Mesendoderm (in vitro differentiated cells): ENCODE measurements at regions not wholly inside any gene's neighbourhood (a gene's known extent, or its start where the extent isn't known, plus 50 kb on each side); places are given as distances from the start of the nearest gene placed in this dataset.

Experiments used
- DNase-seq: peaks from one replicate; pipeline ENCODE4 v3.0.0; 2013
- H2AK5ac ChIP-seq: 2 replicates; pipeline ENCODE4 v1.6.1; 2013; ENCODE audit warnings: low read length, inconsistent platforms
- H2BK120ac ChIP-seq: 2 replicates; pipeline ENCODE4 v1.6.1; 2013; ENCODE audit warnings: low read depth, mild to moderate bottlenecking, low read length, moderate library complexity, mixed read lengths
- H2BK15ac ChIP-seq: replicated peaks from 2 replicates; pipeline ENCODE4 v1.6.1; 2013; ENCODE audit warnings: low read depth, mild to moderate bottlenecking, moderate library complexity
- H2BK5ac ChIP-seq: 2 replicates; pipeline ENCODE4 v1.6.1; 2013; ENCODE audit warnings: low read length, inconsistent platforms
- H3K18ac ChIP-seq: 2 replicates; pipeline ENCODE4 v1.6.1; 2013; ENCODE audit warnings: mild to moderate bottlenecking, low read length, mixed read lengths
- H3K23ac ChIP-seq: one replicate; pipeline ENCODE4 v1.6.1; 2013; ENCODE audit warnings: low read length
- H3K27ac ChIP-seq: 2 replicates; pipeline ENCODE4 v1.5.1; 2013; ENCODE audit warnings: low read depth, mild to moderate bottlenecking, inconsistent platforms, low read length, moderate library complexity
- H3K27me3 ChIP-seq: 2 replicates; pipeline ENCODE4 v1.6.1; 2013; ENCODE audit warnings: low read length, control low read depth, mild to moderate bottlenecking, inconsistent platforms; ENCODE audit not compliant: insufficient read depth, poor library complexity
- H3K36me3 ChIP-seq: 2 replicates; pipeline ENCODE4 v1.6.1; 2013; ENCODE audit warnings: low read length, inconsistent platforms; ENCODE audit not compliant: control insufficient read depth, insufficient read depth
- H3K4ac ChIP-seq: one replicate; pipeline ENCODE4 v1.6.1; 2013; ENCODE audit warnings: low read depth, mild to moderate bottlenecking, low read length, moderate library complexity
- H3K4me1 ChIP-seq: 2 replicates; pipeline ENCODE4 v1.6.1; 2013; ENCODE audit warnings: low read depth, low read length, inconsistent platforms; ENCODE audit not compliant: control insufficient read depth
- H3K4me2 ChIP-seq: 2 replicates; pipeline ENCODE4 v1.6.1; 2013; ENCODE audit warnings: low read length
- H3K4me3 ChIP-seq: 2 replicates; pipeline ENCODE4 v1.5.1; 2013; ENCODE audit warnings: mild to moderate bottlenecking, low read length
- H3K56ac ChIP-seq: one replicate; pipeline ENCODE4 v1.6.1; 2013; ENCODE audit warnings: low read length
- H3K79me1 ChIP-seq: 2 replicates; pipeline ENCODE4 v1.6.1; 2013; ENCODE audit warnings: low read length, inconsistent platforms
- H3K79me2 ChIP-seq: 2 replicates; pipeline ENCODE4 v1.6.1; 2013; ENCODE audit warnings: mild to moderate bottlenecking, low read length; ENCODE audit not compliant: control insufficient read depth, insufficient read depth
- H3K9ac ChIP-seq: 2 replicates; pipeline ENCODE4 v1.6.1; 2013; ENCODE audit warnings: low read length, inconsistent platforms
- H4K5ac ChIP-seq: one replicate; pipeline ENCODE4 v1.6.1; 2013; ENCODE audit warnings: low read length
- H4K8ac ChIP-seq: one replicate; pipeline ENCODE4 v1.6.1; 2013; ENCODE audit warnings: low read depth, mild to moderate bottlenecking, control low read depth, low read length, moderate library complexity
- WGBS: extraction: QIAGEN DNeasy Blood & Tissue Kit; methylation state at CpG from one replicate; pipeline ENCODE4 v1.1.7; 2013; ENCODE audit warnings: low lambda C conversion rate, missing lambda C conversion rate; ENCODE audit not compliant: insufficient coverage; ENCODE audit errors: extremely low coverage; 5-methylcytosine and 5-hydroxymethylcytosine counted together

- Histone ChIP-seq H3K4me1 (no peaks in the 10 kb centered on the region), H3K27ac (no peak overlapping the region), H3K79me1 (no peaks in the 10 kb centered on the region), H3K4me2 (no peak overlapping the region), H3K56ac (no peak overlapping the region), H4K5ac (no peak overlapping the region), H3K4ac (no peak overlapping the region), H2BK5ac (no peak overlapping the region), H3K9ac (no peak overlapping the region), H3K18ac (no peak overlapping the region), H3K36me3 (no peaks in the 10 kb centered on the region), H3K27me3 (no peaks in the 10 kb centered on the region), H3K79me2 (no peaks in the 10 kb centered on the region), H3K23ac (no peak overlapping the region), H2AK5ac (no peak overlapping the region), H2BK15ac (no peak overlapping the region), H2BK120ac (no peak overlapping the region), H3K4me3 (no peak overlapping the region), H4K8ac (no peak overlapping the region)
- DNase-seq = no peak
Measured at GRCh38 chrX:45888518-45888917, 656.7 kb downstream of the ZNF674 start.

- Histone ChIP-seq H3K9ac (no peak overlapping the region), H3K4me1 (no peaks in the 10 kb centered on the region), H3K79me2 (no peaks in the 10 kb centered on the region), H3K23ac (no peak overlapping the region), H3K79me1 (no peaks in the 10 kb centered on the region), H3K4me3 (no peak overlapping the region), H2BK5ac (no peak overlapping the region), H2BK120ac (no peak overlapping the region), H2AK5ac (no peak overlapping the region), H4K5ac (no peak overlapping the region), H3K4ac (no peak overlapping the region), H3K27ac (no peak overlapping the region), H3K4me2 (no peak overlapping the region), H2BK15ac (no peak overlapping the region), H4K8ac (no peak overlapping the region), H3K36me3 (no peaks in the 10 kb centered on the region), H3K27me3 (no peaks in the 10 kb centered on the region), H3K56ac (no peak overlapping the region), H3K18ac (no peak overlapping the region)
- no peak for DNase-seq
- WGBS = no CpG with 5 or more reads among the region's 2 CpGs
Measured at GRCh38 chrX:45885931-45886330, 659.3 kb downstream of the ZNF674 start.

- no peaks in the 10 kb centered on the region for H3K36me3 ChIP-seq
- no peak overlapping the region for H3K27ac ChIP-seq
- no peaks in the 10 kb centered on the region for H3K27me3 ChIP-seq
- H2BK120ac ChIP-seq = no peak overlapping the region
- DNase-seq = no peak
- no peaks in the 10 kb centered on the region for H3K79me2 ChIP-seq
- no peak overlapping the region for H4K5ac ChIP-seq
- no peak overlapping the region for H4K8ac ChIP-seq
- H3K18ac ChIP-seq = no peak overlapping the region
- WGBS = 100% methylated on average over 1 of the region's 3 CpGs
- H2BK5ac ChIP-seq = no peak overlapping the region
- no peak overlapping the region for H3K23ac ChIP-seq
- H2BK15ac ChIP-seq = no peak overlapping the region
- no peak overlapping the region for H3K4ac ChIP-seq
- H3K4me3 ChIP-seq = no peak overlapping the region
- H3K4me2 ChIP-seq = no peak overlapping the region
- no peaks in the 10 kb centered on the region for H3K79me1 ChIP-seq
- H3K4me1 ChIP-seq = no peaks in the 10 kb centered on the region
- H3K56ac ChIP-seq = no peak overlapping the region
- no peak overlapping the region for H2AK5ac ChIP-seq
- H3K9ac ChIP-seq = no peak overlapping the region
Measured at GRCh38 chrX:45879512-45879911, 665.7 kb downstream of the ZNF674 start.

- Histone ChIP-seq H4K8ac (no peak overlapping the region), H3K79me2 (no peaks in the 10 kb centered on the region), H2BK120ac (no peak overlapping the region), H2BK15ac (no peak overlapping the region), H3K9ac (no peak overlapping the region), H4K5ac (no peak overlapping the region), H3K23ac (no peak overlapping the region), H3K4me1 (no peaks in the 10 kb centered on the region), H3K4me3 (no peak overlapping the region), H3K18ac (no peak overlapping the region), H3K4ac (no peak overlapping the region), H3K4me2 (no peak overlapping the region), H3K27ac (no peak overlapping the region), H2BK5ac (no peak overlapping the region), H3K27me3 (no peaks in the 10 kb centered on the region), H3K36me3 (no peaks in the 10 kb centered on the region), H3K79me1 (no peaks in the 10 kb centered on the region), H3K56ac (no peak overlapping the region), H2AK5ac (no peak overlapping the region)
- no CpG with 5 or more reads among the region's 4 CpGs for WGBS
- DNase-seq = no peak
Measured at GRCh38 chrX:45876206-45876605, 669.0 kb downstream of the ZNF674 start.

GRCh38 chrX:45873781-45874180, 671.4 kb downstream of the ZNF674 start:
- Histone ChIP-seq H2AK5ac (no peak overlapping the region), H3K56ac (no peak overlapping the region), H3K4me1 (no peaks in the 10 kb centered on the region), H3K36me3 (no peaks in the 10 kb centered on the region), H2BK120ac (no peak overlapping the region), H3K4ac (no peak overlapping the region), H3K79me2 (no peaks in the 10 kb centered on the region), H3K27ac (no peak overlapping the region), H3K18ac (no peak overlapping the region), H3K9ac (no peak overlapping the region), H4K8ac (no peak overlapping the region), H2BK5ac (no peak overlapping the region), H3K23ac (no peak overlapping the region), H3K4me3 (no peak overlapping the region), H3K4me2 (no peak overlapping the region), H3K27me3 (no peaks in the 10 kb centered on the region), H4K5ac (no peak overlapping the region), H3K79me1 (no peaks in the 10 kb centered on the region), H2BK15ac (no peak overlapping the region)
- no CpG with 5 or more reads among the region's 3 CpGs for WGBS
- peak; percentile 43 for DNase-seq

GRCh38 chrX:45872480-45872879, 671.8 kb upstream of the DIPK2B start:
- Histone ChIP-seq H3K4me1 (no peaks in the 10 kb centered on the region), H2BK120ac (no peak overlapping the region), H4K8ac (no peak overlapping the region), H3K9ac (no peak overlapping the region), H3K36me3 (no peaks in the 10 kb centered on the region), H3K4ac (no peak overlapping the region), H3K4me2 (no peak overlapping the region), H3K27me3 (no peaks in the 10 kb centered on the region), H3K79me2 (no peaks in the 10 kb centered on the region), H2BK15ac (no peak overlapping the region), H3K23ac (no peak overlapping the region), H2AK5ac (no peak overlapping the region), H3K18ac (no peak overlapping the region), H3K4me3 (no peak overlapping the region), H4K5ac (no peak overlapping the region), H3K56ac (no peak overlapping the region), H3K27ac (no peak overlapping the region), H3K79me1 (no peaks in the 10 kb centered on the region), H2BK5ac (no peak overlapping the region)
- no peak for DNase-seq
- no CpG with 5 or more reads among the region's 1 CpG for WGBS
